ENCODE measurements at regions not wholly inside any gene's neighbourhood (a gene's known extent, or its start where the extent isn't known, plus 50 kb on each side); places are given as distances from the start of the nearest gene placed in this dataset.

- no peak for TF ChIP-seq POLR2A (IDR thresholded peaks at IDR 0.05)
- TF ChIP-seq CTCF (IDR thresholded peaks at IDR 0.05), result no peak
Observed at GRCh38 chr4:178814908-178815307, 1372.7 kb upstream of the AGA start.
